Osteoblast (primary cell): ENCODE measurements at regions not wholly inside any gene's neighbourhood (a gene's known extent, or its start where the extent isn't known, plus 50 kb on each side); places are given as distances from the start of the nearest gene placed in this dataset.

Experiments
- DNase-seq: peaks from one replicate; pipeline ENCODE4 v3.0.0; 2011; ENCODE audit warnings: low spot score, mixed read lengths; ENCODE audit not compliant: insufficient read length; ENCODE audit errors: missing footprints
- H2AFZ ChIP-seq: 2 replicates; pipeline ENCODE4 v1.6.0; 2011; ENCODE audit warnings: mild to moderate bottlenecking, low read length
- H3K27ac ChIP-seq: 2 replicates; pipeline ENCODE4 v1.5.1; 2011; ENCODE audit warnings: mild to moderate bottlenecking, low read depth, low read length, moderate library complexity
- H3K27me3 ChIP-seq: 2 replicates; pipeline ENCODE4 v1.6.0; 2012; ENCODE audit warnings: mild to moderate bottlenecking, control low read depth, inconsistent platforms, low read length, moderate library complexity; ENCODE audit not compliant: insufficient read depth
- H3K36me3 ChIP-seq: 2 replicates; pipeline ENCODE4 v1.5.1; 2011; ENCODE audit warnings: mild to moderate bottlenecking, low read length, control low read depth, moderate library complexity; ENCODE audit not compliant: insufficient read depth
- H3K4me1 ChIP-seq: 2 replicates; pipeline ENCODE4 v1.5.1; 2011; ENCODE audit warnings: mild to moderate bottlenecking, low read length, control low read depth, moderate library complexity; ENCODE audit not compliant: insufficient read depth
- H3K4me2 ChIP-seq: 2 replicates; pipeline ENCODE4 v1.6.0; 2011; ENCODE audit warnings: mild to moderate bottlenecking, low read length; ENCODE audit not compliant: insufficient read depth
- H3K4me3 ChIP-seq: fragments of 200-600 bp; sonication (generic); 3 replicates; pipeline ENCODE4 v1.5.1; 2012; ENCODE audit warnings: mild to moderate bottlenecking, low read length, inconsistent platforms; ENCODE audit not compliant: insufficient read depth
- H3K79me2 ChIP-seq: 2 replicates; pipeline ENCODE4 v1.6.0; 2012; ENCODE audit warnings: mild to moderate bottlenecking, low read length, control low read depth, inconsistent platforms; ENCODE audit not compliant: insufficient read depth
- H3K9me3 ChIP-seq: 2 replicates; pipeline ENCODE4 v1.5.1; 2011; ENCODE audit warnings: low read depth, low read length, control low read depth
- H4K20me1 ChIP-seq: 2 replicates; pipeline ENCODE4 v1.6.0; 2012; ENCODE audit warnings: mild to moderate bottlenecking, low read length, control low read depth; ENCODE audit not compliant: insufficient read depth
- CTCF ChIP-seq: IDR thresholded peaks from 2 replicates; pipeline ENCODE4 v1.5.1; 2011; ENCODE audit warnings: mild to moderate bottlenecking, low read depth, low read length, moderate library complexity; ENCODE audit errors: extremely low read depth

- Histone ChIP-seq H4K20me1 (no peaks in the 10 kb centered on the region), H3K9me3 (no peaks in the 10 kb centered on the region), H3K36me3 (no peaks in the 10 kb centered on the region), H2AFZ (no peak overlapping the region), H3K27me3 (no peaks in the 10 kb centered on the region), H3K4me2 (no peak overlapping the region), H3K27ac (no peak overlapping the region), H3K4me1 (no peaks in the 10 kb centered on the region), H3K4me3 (no peak overlapping the region), H3K79me2 (no peaks in the 10 kb centered on the region)
- TF ChIP-seq CTCF = no peak
- DNase-seq = no peak
These were observed 244.6 kb downstream of the SUCLG1 start for GRCh38 chr2:84214455-84214854.

GRCh38 chr2:84212611-84213314, 246.3 kb downstream of the SUCLG1 start:
- H3K27ac ChIP-seq = no peak overlapping the region
- H3K4me1 ChIP-seq = no peaks in the 10 kb centered on the region
- no peak overlapping the region for H3K4me3 ChIP-seq
- no peaks in the 10 kb centered on the region for H3K79me2 ChIP-seq
- no peak for DNase-seq
- no peak overlapping the region for H2AFZ ChIP-seq
- H3K4me2 ChIP-seq = no peak overlapping the region
- no peaks in the 10 kb centered on the region for H4K20me1 ChIP-seq
- no peaks in the 10 kb centered on the region for H3K27me3 ChIP-seq
- TF ChIP-seq CTCF = no peak
- no peaks in the 10 kb centered on the region for H3K36me3 ChIP-seq
- H3K9me3 ChIP-seq = no peaks in the 10 kb centered on the region

GRCh38 chr2:84209941-84210340, 249.1 kb downstream of the SUCLG1 start:
- Histone ChIP-seq H3K27ac (no peak overlapping the region), H3K4me2 (no peak overlapping the region), H3K27me3 (no peaks in the 10 kb centered on the region), H3K79me2 (no peaks in the 10 kb centered on the region), H3K36me3 (no peaks in the 10 kb centered on the region), H3K9me3 (no peaks in the 10 kb centered on the region), H3K4me1 (no peaks in the 10 kb centered on the region), H2AFZ (no peak overlapping the region), H4K20me1 (no peaks in the 10 kb centered on the region), H3K4me3 (no peak overlapping the region)
- DNase-seq = no peak
- no peak for TF ChIP-seq CTCF

DNA sequence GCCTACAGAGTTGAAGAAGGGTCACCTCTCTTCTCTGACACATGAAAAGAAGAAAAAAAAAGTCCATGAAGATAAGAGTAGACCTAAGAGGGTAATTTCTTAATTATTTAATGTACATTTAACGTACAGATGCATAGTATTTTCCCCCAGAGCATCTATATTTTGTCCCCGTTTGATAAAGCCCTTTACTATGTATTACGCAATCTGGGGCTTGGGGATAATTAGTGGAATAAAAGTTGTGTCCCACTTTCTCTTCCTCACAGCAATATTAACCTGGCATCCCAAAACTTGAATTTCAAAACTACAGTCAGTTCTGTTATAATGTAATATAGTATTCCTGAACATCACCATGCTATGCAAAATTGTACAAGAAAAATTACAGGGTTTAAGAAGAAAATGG, 254.1 kb downstream of the SUCLG1 start:
- Histone ChIP-seq H3K9me3 (no peaks in the 10 kb centered on the region), H3K4me1 (no peaks in the 10 kb centered on the region), H3K79me2 (no peaks in the 10 kb centered on the region), H4K20me1 (no peaks in the 10 kb centered on the region), H3K4me2 (no peak overlapping the region), H3K36me3 (no peaks in the 10 kb centered on the region), H2AFZ (no peak overlapping the region), H3K27me3 (no peaks in the 10 kb centered on the region), H3K4me3 (no peak overlapping the region), H3K27ac (no peak overlapping the region)
- TF ChIP-seq CTCF = no peak
- no peak for DNase-seq
